PC-9 (cell line): ENCODE measurements at regions not wholly inside any gene's neighbourhood (a gene's known extent, or its start where the extent isn't known, plus 50 kb on each side); places are given as distances from the start of the nearest gene placed in this dataset.

Experiments
- BruUV-seq: library from RNA; stranded (reverse); fragments of 400-500 nt; replicated peaks from 2 replicates; lab custom pipeline; 2021; lab: Mats Ljungman, UMichigan
- CTCF ChIA-PET: fragments of 300-600 bp; sonication (Branson Sonifier 250); formaldehyde crosslinking; loops from one replicate; lab custom pipeline; 2022; ENCODE audit warnings: antibody characterized with exemption; lab: Charles Lee
- POLR2A ChIA-PET: fragments of 300-600 bp; sonication (Branson Sonifier 250); formaldehyde crosslinking; loops from one replicate; lab custom pipeline; 2022; ENCODE audit warnings: antibody characterized with exemption; ENCODE audit not compliant: unreplicated experiment; lab: Charles Lee
- DNase-seq, 2 experiments: peaks; one replicate each; pipeline versions ENCODE4 v3.0.0 to v3.0.0-alpha.2; 2015 to 2022; ENCODE audit warnings: mixed read lengths in 1 of 2
- H2AFZ ChIP-seq: fragments of 200-600 bp; sonication (generic); 2 replicates; pipeline ENCODE4 v1.8.1; 2017; ENCODE audit warnings: antibody characterized with exemption
- H3F3A ChIP-seq: fragments of 200-600 bp; sonication (generic); 2 replicates; pipeline ENCODE4 v1.8.1; 2017; ENCODE audit warnings: antibody characterized with exemption, mild to moderate bottlenecking, low read depth; ENCODE audit not compliant: insufficient read depth
- H3K27ac ChIP-seq: fragments of 200-600 bp; sonication (generic); 2 replicates; pipeline ENCODE4 v1.6.1; 2016; ENCODE audit warnings: mixed run types
- H3K27me3 ChIP-seq: fragments of 200-600 bp; sonication (generic); 2 replicates; pipeline ENCODE4 v1.6.1; 2016; ENCODE audit warnings: low read depth, mixed run types; ENCODE audit not compliant: insufficient read depth
- H3K36me3 ChIP-seq: fragments of 200-600 bp; sonication (generic); 2 replicates; pipeline ENCODE4 v1.6.1; 2016; ENCODE audit warnings: low read depth, mixed run types
- H3K4me1 ChIP-seq: fragments of 200-600 bp; sonication (generic); replicated peaks from 2 replicates; pipeline ENCODE4 v1.6.1; 2016; ENCODE audit warnings: mixed run types; ENCODE audit not compliant: insufficient read depth
- H3K4me2 ChIP-seq: fragments of 200-600 bp; sonication (generic); 2 replicates; pipeline ENCODE4 v1.6.1; 2017; ENCODE audit warnings: mixed run types
- H3K4me3 ChIP-seq: fragments of 200-600 bp; sonication (generic); 2 replicates; pipeline ENCODE4 v1.6.1; 2016; ENCODE audit warnings: mixed run types
- H3K79me2 ChIP-seq: fragments of 200-600 bp; sonication (generic); 2 replicates; pipeline ENCODE4 v1.6.1; 2017; ENCODE audit warnings: low read depth, mixed run types
- H3K9me2 ChIP-seq: fragments of 200-600 bp; sonication (generic); 2 replicates; pipeline ENCODE4 v1.8.1; 2017; ENCODE audit warnings: mild to moderate bottlenecking; ENCODE audit not compliant: insufficient read depth
- H3K9me3 ChIP-seq: fragments of 200-600 bp; sonication (generic); 2 replicates; pipeline ENCODE4 v1.8.1; 2016; ENCODE audit warnings: low read depth; ENCODE audit not compliant: insufficient read depth
- H4K20me1 ChIP-seq: fragments of 200-600 bp; sonication (generic); 2 replicates; pipeline ENCODE4 v1.8.1; 2017; ENCODE audit not compliant: insufficient read depth
- CTCF ChIP-seq: fragments of 200-600 bp; sonication (generic); conservative IDR thresholded peaks from 2 replicates; pipeline ENCODE4 v1.6.1; 2017; ENCODE audit warnings: mixed run types, antibody characterized with exemption, mild to moderate bottlenecking, moderate library complexity
- EZH2 ChIP-seq: fragments of 200-600 bp; sonication (generic); IDR thresholded peaks from 2 replicates; pipeline ENCODE4 v1.8.0; 2017; ENCODE audit warnings: antibody characterized with exemption, low read depth
- intact Hi-C: fragments of 100-400 bp; cut with micrococcal nuclease; formaldehyde crosslinking; loops from one replicate; pipeline ENCODE4 v1.10.0; 2022; ENCODE audit not compliant: unreplicated experiment

- ChIA-PET POLR2A (no interaction called here), CTCF (interaction anchor here (0.6 kb wide), 1 partner anchor 82 kb away, joined by 3 read pairs; no protein-coding TSS in a partner anchor)
- no TSS peak for BruUV-seq
- no peak overlapping the region for H3K4me3 ChIP-seq
- no peaks in the 10 kb centered on the region for H3K9me2 ChIP-seq
- H4K20me1 ChIP-seq, result no peaks in the 10 kb centered on the region
- H3K4me1 ChIP-seq, result no peaks in the 10 kb centered on the region
- no peak overlapping the region for H3K4me2 ChIP-seq
- H3K27me3 ChIP-seq, result no peaks in the 10 kb centered on the region
- H3K36me3 ChIP-seq, result no peaks in the 10 kb centered on the region
- H2AFZ ChIP-seq, result no peak overlapping the region
- no peaks in the 10 kb centered on the region for H3K9me3 ChIP-seq
- intact Hi-C loops, result no loop called here
- DNase-seq, result no peak
- H3F3A ChIP-seq, result no peaks in the 10 kb centered on the region
- H3K27ac ChIP-seq, result no peak overlapping the region
- H3K79me2 ChIP-seq, result no peaks in the 10 kb centered on the region
- TF ChIP-seq EZH2, result no peak
- TF ChIP-seq CTCF, result no peak
These were observed 231.6 kb upstream of the UBASH3B start for GRCh38 chr11:122423886-122424285.

DNA sequence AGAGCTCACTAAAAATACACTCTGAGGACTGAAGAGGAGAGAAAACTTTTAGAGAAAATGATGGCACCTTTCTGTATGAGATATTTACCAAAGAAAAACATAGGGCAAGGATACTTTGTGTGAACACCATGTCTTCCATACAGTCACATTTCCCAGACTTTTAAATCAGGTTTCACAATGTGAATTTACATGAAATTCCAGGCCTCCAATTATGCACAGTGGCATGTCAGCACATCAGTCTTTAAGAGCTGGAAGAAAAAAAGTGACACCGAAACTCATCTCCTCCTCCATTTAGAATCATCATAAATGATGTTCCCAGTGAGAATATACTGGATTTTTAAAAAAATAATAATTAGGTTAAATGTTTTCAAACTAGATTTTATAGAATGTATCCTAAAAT lies 232.2 kb upstream of the UBASH3B start:
- DNase-seq, result no peak
- no peak overlapping the region for H3K27ac ChIP-seq
- no peak overlapping the region for H3K4me3 ChIP-seq
- no peaks in the 10 kb centered on the region for H3K36me3 ChIP-seq
- H3K9me3 ChIP-seq, result no peaks in the 10 kb centered on the region
- H3K9me2 ChIP-seq, result no peaks in the 10 kb centered on the region
- no peaks in the 10 kb centered on the region for H4K20me1 ChIP-seq
- H3K4me1 ChIP-seq, result no peaks in the 10 kb centered on the region
- H3K27me3 ChIP-seq, result no peaks in the 10 kb centered on the region
- TSS peak; percentile 91 for BruUV-seq
- H3K4me2 ChIP-seq, result no peak overlapping the region
- TF ChIP-seq CTCF, result no peak
- TF ChIP-seq EZH2, result no peak
- no peak overlapping the region for H2AFZ ChIP-seq
- H3K79me2 ChIP-seq, result no peaks in the 10 kb centered on the region
- ChIA-PET CTCF (no interaction called here), POLR2A (no interaction called here)
- H3F3A ChIP-seq, result no peaks in the 10 kb centered on the region
- intact Hi-C loops, result no loop called here

GRCh38 chr11:122422682-122423081 lies 232.8 kb upstream of the UBASH3B start:
- TF ChIP-seq CTCF (no peak), EZH2 (no peak)
- Histone ChIP-seq H3K27ac (no peak overlapping the region), H3K9me3 (no peaks in the 10 kb centered on the region), H4K20me1 (no peaks in the 10 kb centered on the region), H3K4me1 (no peaks in the 10 kb centered on the region), H2AFZ (no peak overlapping the region), H3K4me3 (no peak overlapping the region), H3K79me2 (no peaks in the 10 kb centered on the region), H3K9me2 (no peaks in the 10 kb centered on the region), H3K36me3 (no peaks in the 10 kb centered on the region), H3K27me3 (no peaks in the 10 kb centered on the region), H3K4me2 (no peak overlapping the region), H3F3A (no peaks in the 10 kb centered on the region)
- CTCF ChIA-PET, result no interaction called here
- POLR2A ChIA-PET, result no interaction called here
- intact Hi-C loops, result no loop called here
- no TSS peak for BruUV-seq
- DNase-seq, result no peak
